SK-N-SH (cell line): ENCODE measurements at regions not wholly inside any gene's neighbourhood (a gene's known extent, or its start where the extent isn't known, plus 50 kb on each side); places are given as distances from the start of the nearest gene placed in this dataset.

Source experiments
- CTCF ChIA-PET: fragments of 300-600, 350-600 bp; formaldehyde crosslinking; extraction: SDS; loops from one replicate; lab custom pipeline; 2021; lab: Yijun Ruan, JAX
- POLR2A ChIA-PET: fragments of 350-600 bp; sonication (Branson Sonifier 250); formaldehyde crosslinking; extraction: SDS; loops from one replicate; lab custom pipeline; 2020; ENCODE audit warnings: antibody characterized with exemption, inconsistent platforms; lab: Yijun Ruan, JAX
- DNase-seq: peaks from one replicate; pipeline ENCODE4 v3.0.0; 2012
- H2AFZ ChIP-seq: fragments of 200-600 bp; sonication (generic); 2 replicates; pipeline ENCODE4 v1.8.1; 2016; ENCODE audit warnings: antibody characterized with exemption, mild to moderate bottlenecking, low read depth
- H3F3A ChIP-seq: fragments of 200-600 bp; sonication (generic); replicated peaks from 2 replicates; pipeline ENCODE3; 2016; ENCODE audit warnings: antibody characterized with exemption, mild to moderate bottlenecking; ENCODE audit not compliant: insufficient read depth
- H3K27ac ChIP-seq, 2 experiments: fragments of 200-500 bp in 1 of 2; fragments of 200-600 bp in 1 of 2; sonication (Bioruptor generic) in 1 of 2; sonication (generic), shearing (Covaris generic) in 1 of 2; 2 replicates each; pipeline versions ENCODE4 v1.5.1 to v1.6.1; 2014 to 2016; ENCODE audit warnings: low read depth in 2 of 2, inconsistent platforms in 1 of 2, low read length in 1 of 2, mild to moderate bottlenecking in 1 of 2, mixed read lengths in 1 of 2
- H3K27me3 ChIP-seq: fragments of 200-600 bp; sonication (generic), shearing (Covaris generic); 2 replicates; pipeline ENCODE4 v1.6.1; 2016; ENCODE audit warnings: mixed run types; ENCODE audit not compliant: insufficient read depth
- H3K36me3 ChIP-seq, 2 experiments: fragments of 200-500 bp in 1 of 2; fragments of 200-600 bp in 1 of 2; sonication (Bioruptor generic) in 1 of 2; sonication (generic) in 1 of 2; replicated peaks in 1 of 2; 2 replicates each; pipeline versions ENCODE3 to v1.5.1; 2014 to 2016; ENCODE audit warnings: low read length in 1 of 2, mild to moderate bottlenecking in 1 of 2; ENCODE audit not compliant: insufficient read depth in 2 of 2, control insufficient read depth in 1 of 2
- H3K4me1 ChIP-seq, 2 experiments: fragments of 200-500 bp in 1 of 2; fragments of 200-600 bp in 1 of 2; sonication (Bioruptor generic) in 1 of 2; sonication (generic), shearing (Covaris generic) in 1 of 2; 2 replicates each; pipeline versions ENCODE4 v1.5.1 to v1.6.1; 2014 to 2016; ENCODE audit warnings: low read depth in 1 of 2, low read length in 1 of 2, mixed run types in 1 of 2; ENCODE audit not compliant: insufficient read depth in 2 of 2, control insufficient read depth in 1 of 2
- H3K4me2 ChIP-seq: fragments of 200-600 bp; sonication (generic), shearing (Covaris generic); 2 replicates; pipeline ENCODE4 v1.6.1; 2017; ENCODE audit warnings: mixed run types
- H3K4me3 ChIP-seq, 2 experiments: fragments of 200-500 bp in 1 of 2; fragments of 200-600 bp in 1 of 2; sonication (Bioruptor generic) in 1 of 2; sonication (generic), shearing (Covaris generic) in 1 of 2; 2 replicates each; pipeline versions ENCODE4 v1.5.1 to v1.8.1; 2014 to 2016; ENCODE audit warnings: low read depth in 2 of 2, inconsistent platforms in 1 of 2, low read length in 1 of 2, mild to moderate bottlenecking in 1 of 2, mixed read lengths in 1 of 2, moderate library complexity in 1 of 2
- H3K79me2 ChIP-seq: fragments of 200-600 bp; sonication (generic); 2 replicates; pipeline ENCODE4 v1.8.1; 2017; ENCODE audit warnings: mild to moderate bottlenecking; ENCODE audit not compliant: insufficient read depth
- H3K9ac ChIP-seq: fragments of 200-600 bp; sonication (generic); 2 replicates; pipeline ENCODE4 v1.6.1; 2017; ENCODE audit warnings: mixed run types
- H3K9me2 ChIP-seq: fragments of 200-600 bp; sonication (generic); 2 replicates; pipeline ENCODE4 v1.6.1; 2017; ENCODE audit warnings: mixed run types
- H3K9me3 ChIP-seq: fragments of 200-600 bp; sonication (generic); 2 replicates; pipeline ENCODE4 v1.6.1; 2017; ENCODE audit warnings: mixed run types, mild to moderate bottlenecking, moderate library complexity
- H4K20me1 ChIP-seq: fragments of 200-600 bp; sonication (generic); 2 replicates; pipeline ENCODE4 v1.6.1; 2017; ENCODE audit warnings: mild to moderate bottlenecking, mixed run types; ENCODE audit not compliant: insufficient read depth
- CTCF ChIP-seq: fragments of 200-600 bp; sonication (generic); IDR thresholded peaks from 2 replicates; pipeline ENCODE4 v1.6.1; 2017; ENCODE audit warnings: antibody characterized with exemption, mild to moderate bottlenecking, moderate library complexity
- FOSL2 ChIP-seq: IDR thresholded peaks from 2 replicates; pipeline ENCODE4 v1.4.0; 2012; ENCODE audit warnings: low read depth, mild to moderate bottlenecking, moderate library complexity, borderline replicate concordance
- FOXJ3 ChIP-seq: sonication (generic); formaldehyde crosslinking; IDR thresholded peaks from 2 replicates; pipeline ENCODE4 v1.5.1; 2020; ENCODE audit warnings: mild to moderate bottlenecking, missing genetic modification reagents
- FOXM1 ChIP-seq: IDR thresholded peaks from 2 replicates; pipeline ENCODE4 v1.4.0; 2012; ENCODE audit warnings: low read depth, mild to moderate bottlenecking
- GABPA ChIP-seq: IDR thresholded peaks from 2 replicates; pipeline ENCODE4 v1.4.0; 2012; ENCODE audit warnings: low read depth, mild to moderate bottlenecking
- MAX ChIP-seq: IDR thresholded peaks from 2 replicates; pipeline ENCODE4 v1.4.0; 2012; ENCODE audit warnings: low read depth
- MXI1 ChIP-seq: IDR thresholded peaks from 2 replicates; pipeline ENCODE4 v1.6.1; 2012; ENCODE audit warnings: mild to moderate bottlenecking, low read depth, low read length, improper control_type of control experiment
- NFIC ChIP-seq: IDR thresholded peaks from 2 replicates; pipeline ENCODE4 v1.4.0; 2012; ENCODE audit warnings: borderline replicate concordance
- POLR2AphosphoS5 ChIP-seq: IDR thresholded peaks from 2 replicates; pipeline ENCODE4 v1.6.1; 2012; ENCODE audit warnings: low read depth, low read length
- RAD21 ChIP-seq: IDR thresholded peaks from 2 replicates; pipeline ENCODE4 v1.6.1; 2012; ENCODE audit warnings: mild to moderate bottlenecking, low read length
- REST ChIP-seq: IDR thresholded peaks from 2 replicates; pipeline ENCODE4 v1.6.1; 2012; ENCODE audit warnings: mild to moderate bottlenecking, low read depth, low read length, moderate library complexity
- RFX5 ChIP-seq: IDR thresholded peaks from 2 replicates; pipeline ENCODE4 v1.6.1; 2012; ENCODE audit warnings: mild to moderate bottlenecking, improper control_type of control experiment, low read length
- RXRA ChIP-seq: IDR thresholded peaks from 2 replicates; pipeline ENCODE4 v1.4.0; 2012; ENCODE audit warnings: low read depth, mild to moderate bottlenecking, borderline replicate concordance
- SMC3 ChIP-seq: IDR thresholded peaks from 2 replicates; pipeline ENCODE4 v1.6.1; 2012; ENCODE audit warnings: low read depth, low read length, improper control_type of control experiment
- TAF1 ChIP-seq: IDR thresholded peaks from 2 replicates; pipeline ENCODE4 v1.6.1; 2012; ENCODE audit warnings: low read depth, mild to moderate bottlenecking, low read length, moderate library complexity, borderline replicate concordance
- USF1 ChIP-seq: IDR thresholded peaks from 2 replicates; pipeline ENCODE4 v1.4.0; 2012; ENCODE audit warnings: low read depth, borderline replicate concordance
- YY1 ChIP-seq: IDR thresholded peaks from 2 replicates; pipeline ENCODE4 v1.4.0; 2012; ENCODE audit warnings: low read depth, mild to moderate bottlenecking
- WGBS: methylation state at CpG from one replicate; pipeline ENCODE4 v1.1.6; 2017; ENCODE audit warnings: low lambda C conversion rate; 5-methylcytosine and 5-hydroxymethylcytosine counted together

GRCh38 chr2:116513991-116514390, 1300.5 kb upstream of the DDX18 start (continued):
- TF ChIP-seq REST (no peak), FOSL2 (no peak), TAF1 (no peak), USF1 (no peak), SMC3 (no peak), RFX5 (no peak), MXI1 (no peak), MAX (no peak)

- CTCF ChIA-PET: no interaction called here
- 5% methylated on average over 1 of the region's 1 CpG for WGBS
- Histone ChIP-seq H3K4me2 (no peak overlapping the region), H3K4me3 (no peak overlapping the region), H3K9ac (no peak overlapping the region), H4K20me1 (no peaks in the 10 kb centered on the region), H2AFZ (no peak overlapping the region), H3K9me3 (no peaks in the 10 kb centered on the region; the same call in 1 of the 2 replicates)
- no peak for TF ChIP-seq USF1
- no peak for TF ChIP-seq GABPA
- TF ChIP-seq POLR2AphosphoS5: no peak
- TF ChIP-seq FOXM1: no peak
- TF ChIP-seq MXI1: no peak
- no peak for TF ChIP-seq SMC3
- no peak for TF ChIP-seq FOXJ3 (CRISPR knock-in tag)
- no peak for TF ChIP-seq RAD21
- no peak for TF ChIP-seq CTCF
- TF ChIP-seq NFIC: no peak
- TF ChIP-seq FOSL2: no peak
- TF ChIP-seq RXRA: no peak
- TF ChIP-seq YY1: no peak
- TF ChIP-seq, all 33 proteins: peak for 0
- H3F3A ChIP-seq: no peaks in the 10 kb centered on the region
- no peak for DNase-seq
- H3K27me3 ChIP-seq: no peaks in the 10 kb centered on the region
- POLR2A ChIA-PET: no interaction called here
- H3K4me1 ChIP-seq: no peaks in the 10 kb centered on the region
- no peak overlapping the region for H3K27ac ChIP-seq
- no peaks in the 10 kb centered on the region for H3K79me2 ChIP-seq
- H3K36me3 ChIP-seq: no peaks in the 10 kb centered on the region
- H3K9me2 ChIP-seq: no peaks in the 10 kb centered on the region
These were observed 1296.6 kb upstream of the DDX18 start for GRCh38 chr2:116517936-116518335.
